ENCODE measurements at regions not wholly inside any gene's neighbourhood (a gene's known extent, or its start where the extent isn't known, plus 50 kb on each side); places are given as distances from the start of the nearest gene placed in this dataset.

DNA sequence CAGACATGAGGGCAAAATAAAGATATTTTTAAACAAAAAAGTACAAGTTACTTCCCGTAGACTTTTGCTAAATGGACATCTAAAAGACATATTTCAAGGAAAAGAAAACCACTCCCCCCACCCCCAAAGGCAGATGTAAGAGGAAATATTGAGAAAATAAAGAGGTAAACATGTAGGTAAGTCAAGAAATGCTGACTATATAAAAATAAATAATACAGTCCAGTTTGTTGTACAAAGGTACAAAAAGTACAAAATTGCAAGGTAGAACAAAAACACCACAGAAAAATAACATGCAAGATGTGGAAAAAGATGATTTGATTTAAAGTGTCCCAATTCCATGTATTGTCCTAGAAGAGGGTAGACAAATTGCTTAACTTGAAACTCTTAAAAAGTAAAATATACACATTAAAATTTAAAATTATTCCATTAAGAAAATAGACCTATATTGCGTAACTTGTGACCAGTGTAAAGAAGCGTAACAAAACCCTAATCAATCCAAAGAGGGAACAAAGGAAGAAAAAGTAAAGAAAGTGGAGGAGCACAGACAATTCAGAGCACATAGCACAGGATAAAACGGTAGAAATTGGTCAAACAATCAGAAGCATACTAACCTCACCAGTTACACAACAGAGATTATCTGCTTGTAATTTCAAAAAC, 58.4 kb upstream of the FAM216B start:
- no peak overlapping the region for H3K4me2 ChIP-seq (ENCODE audit: insufficient read depth, low read length, poor library complexity, severe bottlenecking)
- no peak overlapping the region for H2BK120ac ChIP-seq (ENCODE audit: low read depth, low read length)
- H3K9ac ChIP-seq (ENCODE audit: low read depth, low read length, poor library complexity): no peak overlapping the region
- no peaks in the 10 kb centered on the region for H3K4me1 ChIP-seq (ENCODE audit: control insufficient read depth in 2 of 2, insufficient read depth in 1 of 2, low read depth in 1 of 2, low read length in 2 of 2)
- H4K8ac ChIP-seq (ENCODE audit: low read depth, low read length): no peak overlapping the region
- H3K23ac ChIP-seq (ENCODE audit: low read depth, low read length, poor library complexity): no peak overlapping the region
- no peaks in the 10 kb centered on the region for H3K27me3 ChIP-seq (ENCODE audit: control insufficient read depth in 3 of 3, insufficient read depth in 3 of 3, low read depth in 1 of 3, low read length in 3 of 3)
- WGBS, 2 donors (ENCODE audit: extremely low coverage in 2 of 2, insufficient read length in 2 of 2, insufficient replicate concordance in 1 of 2): no CpG with 5 or more reads among the region's 4 CpGs
- no peak overlapping the region for H3K18ac ChIP-seq (ENCODE audit: low read length)
- no peak overlapping the region for H2BK12ac ChIP-seq (ENCODE audit: low read length)
- peaks cover 0 to 3% of the 10 kb centered on the region in 2 donors for H3K9me3 ChIP-seq (replicated peaks in 1 of 2; ENCODE audit: control insufficient read depth in 2 of 2, insufficient read depth in 1 of 2, low read depth in 1 of 2, low read length in 2 of 2)
- no peak overlapping the region for H4K91ac ChIP-seq (ENCODE audit: low read depth, low read length, poor library complexity)
- no peak overlapping the region for H3K27ac ChIP-seq (replicated peaks; ENCODE audit: low read length)
- no peak for DNase-seq (ENCODE audit: low spot score)
- H3K14ac ChIP-seq (ENCODE audit: low read length): no peak overlapping the region
- no peak overlapping the region for H2AK5ac ChIP-seq (ENCODE audit: low read depth, low read length)
- no peak overlapping the region for H2BK15ac ChIP-seq (ENCODE audit: low read length)
- H3K79me1 ChIP-seq (ENCODE audit: low read depth, low read length): no peaks in the 10 kb centered on the region
- H3K4me3 ChIP-seq (ENCODE audit: low read length in 2 of 2): no peak overlapping the region
- no peak overlapping the region for H2BK5ac ChIP-seq (ENCODE audit: low read length)
- no peaks in the 10 kb centered on the region for H3K36me3 ChIP-seq (replicated peaks in 1 of 2; ENCODE audit: control insufficient read depth in 2 of 2, insufficient read depth in 2 of 2, low read length in 2 of 2)
- no peak overlapping the region for H2AFZ ChIP-seq (ENCODE audit: low read length)
- H3K4ac ChIP-seq (ENCODE audit: low read length): no peak overlapping the region

GRCh38 chr13:42728507-42729180, 52.7 kb upstream of the FAM216B start:
- H3K27ac ChIP-seq (replicated peaks; ENCODE audit: low read length): no peak overlapping the region
- no peak for DNase-seq (ENCODE audit: low spot score)
- H2BK5ac ChIP-seq (ENCODE audit: low read length): no peak overlapping the region
- no peak overlapping the region for H2BK12ac ChIP-seq (ENCODE audit: low read length)
- H3K4me3 ChIP-seq (ENCODE audit: low read length in 2 of 2): no peak overlapping the region
- no peak overlapping the region for H2BK15ac ChIP-seq (ENCODE audit: low read length)
- no peak overlapping the region for H3K18ac ChIP-seq (ENCODE audit: low read length)
- H3K14ac ChIP-seq (ENCODE audit: low read length): no peak overlapping the region
- no peaks in the 10 kb centered on the region for H3K79me1 ChIP-seq (ENCODE audit: low read depth, low read length)
- no peak overlapping the region for H2AK5ac ChIP-seq (ENCODE audit: low read depth, low read length)
- H3K36me3 ChIP-seq (replicated peaks in 1 of 2; ENCODE audit: control insufficient read depth in 2 of 2, insufficient read depth in 2 of 2, low read length in 2 of 2): no peaks in the 10 kb centered on the region
- no peak overlapping the region for H2AFZ ChIP-seq (ENCODE audit: low read length)
- H3K4me2 ChIP-seq (ENCODE audit: insufficient read depth, low read length, poor library complexity, severe bottlenecking): no peak overlapping the region
- no peak overlapping the region for H2BK120ac ChIP-seq (ENCODE audit: low read depth, low read length)
- H3K4me1 ChIP-seq (ENCODE audit: control insufficient read depth in 2 of 2, insufficient read depth in 1 of 2, low read depth in 1 of 2, low read length in 2 of 2): no peaks in the 10 kb centered on the region
- no peak overlapping the region for H3K23ac ChIP-seq (ENCODE audit: low read depth, low read length, poor library complexity)
- no peak overlapping the region for H4K91ac ChIP-seq (ENCODE audit: low read depth, low read length, poor library complexity)
- no CpG with 5 or more reads among the region's 8 CpGs for WGBS, 2 donors (ENCODE audit: extremely low coverage in 2 of 2, insufficient read length in 2 of 2, insufficient replicate concordance in 1 of 2)
- no peak overlapping the region for H3K4ac ChIP-seq (ENCODE audit: low read length)
- peaks cover 0 to 3% of the 10 kb centered on the region in 2 donors for H3K9me3 ChIP-seq (replicated peaks in 1 of 2; ENCODE audit: control insufficient read depth in 2 of 2, insufficient read depth in 1 of 2, low read depth in 1 of 2, low read length in 2 of 2)
- H3K9ac ChIP-seq (ENCODE audit: low read depth, low read length, poor library complexity): no peak overlapping the region
- H4K8ac ChIP-seq (ENCODE audit: low read depth, low read length): no peak overlapping the region
- H3K27me3 ChIP-seq (ENCODE audit: control insufficient read depth in 3 of 3, insufficient read depth in 3 of 3, low read depth in 1 of 3, low read length in 3 of 3): no peaks in the 10 kb centered on the region

GRCh38 chr13:42729857-42730402, 51.5 kb upstream of the FAM216B start:
- no peaks in the 10 kb centered on the region for H3K36me3 ChIP-seq (replicated peaks in 1 of 2; ENCODE audit: control insufficient read depth in 2 of 2, insufficient read depth in 2 of 2, low read length in 2 of 2)
- H2AFZ ChIP-seq (ENCODE audit: low read length): no peak overlapping the region
- no peak overlapping the region for H2BK5ac ChIP-seq (ENCODE audit: low read length)
- H3K9me3 ChIP-seq (replicated peaks in 1 of 2; ENCODE audit: control insufficient read depth in 2 of 2, insufficient read depth in 1 of 2, low read depth in 1 of 2, low read length in 2 of 2): peaks cover 0 to 3% of the 10 kb centered on the region in 2 donors
- no peak overlapping the region for H3K18ac ChIP-seq (ENCODE audit: low read length)
- H2BK120ac ChIP-seq (ENCODE audit: low read depth, low read length): no peak overlapping the region
- H3K4me3 ChIP-seq (ENCODE audit: low read length in 2 of 2): no peak overlapping the region
- H4K8ac ChIP-seq (ENCODE audit: low read depth, low read length): no peak overlapping the region
- no peak overlapping the region for H3K14ac ChIP-seq (ENCODE audit: low read length)
- H3K79me1 ChIP-seq (ENCODE audit: low read depth, low read length): no peaks in the 10 kb centered on the region
- H3K9ac ChIP-seq (ENCODE audit: low read depth, low read length, poor library complexity): no peak overlapping the region
- no CpG with 5 or more reads among the region's 1 CpG for WGBS, 2 donors (ENCODE audit: extremely low coverage in 2 of 2, insufficient read length in 2 of 2, insufficient replicate concordance in 1 of 2)
- no peak for DNase-seq (ENCODE audit: low spot score)
- no peak overlapping the region for H3K4ac ChIP-seq (ENCODE audit: low read length)
- no peak overlapping the region for H2BK15ac ChIP-seq (ENCODE audit: low read length)
- no peak overlapping the region for H4K91ac ChIP-seq (ENCODE audit: low read depth, low read length, poor library complexity)
- no peak overlapping the region for H3K4me2 ChIP-seq (ENCODE audit: insufficient read depth, low read length, poor library complexity, severe bottlenecking)
- no peak overlapping the region for H3K23ac ChIP-seq (ENCODE audit: low read depth, low read length, poor library complexity)
- H2AK5ac ChIP-seq (ENCODE audit: low read depth, low read length): no peak overlapping the region
- no peaks in the 10 kb centered on the region for H3K27me3 ChIP-seq (ENCODE audit: control insufficient read depth in 3 of 3, insufficient read depth in 3 of 3, low read depth in 1 of 3, low read length in 3 of 3)
- no peak overlapping the region for H2BK12ac ChIP-seq (ENCODE audit: low read length)
- no peak overlapping the region for H3K27ac ChIP-seq (replicated peaks; ENCODE audit: low read length)
- H3K4me1 ChIP-seq (ENCODE audit: control insufficient read depth in 2 of 2, insufficient read depth in 1 of 2, low read depth in 1 of 2, low read length in 2 of 2): no peaks in the 10 kb centered on the region

Measured in neuronal stem cell (in vitro differentiated cells).